K562 (cell line): ENCODE measurements at regions not wholly inside any gene's neighbourhood (a gene's known extent, or its start where the extent isn't known, plus 50 kb on each side); places are given as distances from the start of the nearest gene placed in this dataset.

Experiments
- ELF1 ChIP-seq: fragments of 200-800 bp; sonication (Bioruptor generic); IDR thresholded peaks from 2 replicates; pipeline ENCODE4 v1.6.1; 2016; ENCODE audit warnings: missing genetic modification characterization, missing compliant biosample characterization
- EZH2 ChIP-seq: IDR thresholded peaks from 2 replicates; pipeline ENCODE4 v1.6.1; 2012; ENCODE audit warnings: low read depth, mild to moderate bottlenecking, inconsistent platforms, low read length, borderline replicate concordance
- FOXA3 ChIP-seq, 2 experiments: fragments of 450-650 bp in 1 of 2; sonication (generic) in 1 of 2; formaldehyde crosslinking; IDR thresholded peaks in 1 of 2; conservative IDR thresholded peaks in 1 of 2; 2 replicates each; pipeline versions ENCODE4 v1.4.0 to v1.8.0; 2020 to 2022; ENCODE audit warnings: mild to moderate bottlenecking in 2 of 2, missing genetic modification reagents in 1 of 2
- HDAC6 ChIP-seq: IDR thresholded peaks from 2 replicates; pipeline ENCODE4 v1.6.1; 2012; ENCODE audit warnings: low read depth, mild to moderate bottlenecking, control low read depth, inconsistent platforms, low read length, moderate library complexity
- JUND ChIP-seq, 2 experiments: IDR thresholded peaks; 2 replicates in 1 of 2; 3 replicates in 1 of 2; pipeline ENCODE4 v1.6.1; 2011; ENCODE audit warnings: borderline replicate concordance in 2 of 2, low read depth in 2 of 2, low read length in 2 of 2, improper control_type of control experiment in 1 of 2, missing biosample characterization in 1 of 2, missing genetic modification characterization in 1 of 2, missing genetic modification reagents in 1 of 2
- NCOA2 ChIP-seq, 2 experiments: fragments of 450-650 bp; IDR thresholded peaks; 2 replicates each; pipeline ENCODE4 v1.6.1; 2018; ENCODE audit warnings: mild to moderate bottlenecking in 2 of 2, moderate library complexity in 1 of 2; ENCODE audit not compliant: partially characterized antibody in 2 of 2
- POLR2AphosphoS5 ChIP-seq: IDR thresholded peaks from 2 replicates; pipeline ENCODE4 v1.6.1; 2011; ENCODE audit warnings: mild to moderate bottlenecking, low read depth, low read length, moderate library complexity; ENCODE audit not compliant: control insufficient read depth, insufficient read depth
- ZNF124 ChIP-seq: sonication (generic); formaldehyde crosslinking; IDR thresholded peaks from 2 replicates; pipeline ENCODE4 v1.8.1; 2022; ENCODE audit warnings: missing genetic modification reagents
- ZNF274 ChIP-seq: IDR thresholded peaks from 2 replicates; pipeline ENCODE4 v1.6.1; 2011; ENCODE audit warnings: low read depth, mild to moderate bottlenecking, low read length, moderate library complexity, borderline replicate concordance
- TF ChIP-seq, protein P1 (sequence below), 3 experiments: IDR thresholded peaks in 2 of 3; conservative IDR thresholded peaks in 1 of 3; 2 replicates each; pipeline ENCODE4 v1.5.1; 2011 to 2012; ENCODE audit warnings: low read length in 3 of 3, mild to moderate bottlenecking in 3 of 3, control low read depth in 2 of 3, improper control_type of control experiment in 1 of 3, inconsistent platforms in 1 of 3, low read depth in 1 of 3, mixed read lengths in 1 of 3, moderate library complexity in 1 of 3; ENCODE audit not compliant: insufficient read depth in 2 of 3
- TF ChIP-seq, protein P2 (sequence below): fragments of 450-650 bp; IDR thresholded peaks from 2 replicates; pipeline ENCODE4 v1.7.1; 2018; ENCODE audit warnings: mild to moderate bottlenecking, low read depth; ENCODE audit not compliant: partially characterized antibody
- TF ChIP-seq, protein P3 (sequence below): fragments of 250-450 bp; sonication (Bioruptor Pico); IDR thresholded peaks from 2 replicates; pipeline ENCODE4 v1.5.1; 2021; ENCODE audit warnings: mild to moderate bottlenecking

- TF ChIP-seq, protein P1, sequence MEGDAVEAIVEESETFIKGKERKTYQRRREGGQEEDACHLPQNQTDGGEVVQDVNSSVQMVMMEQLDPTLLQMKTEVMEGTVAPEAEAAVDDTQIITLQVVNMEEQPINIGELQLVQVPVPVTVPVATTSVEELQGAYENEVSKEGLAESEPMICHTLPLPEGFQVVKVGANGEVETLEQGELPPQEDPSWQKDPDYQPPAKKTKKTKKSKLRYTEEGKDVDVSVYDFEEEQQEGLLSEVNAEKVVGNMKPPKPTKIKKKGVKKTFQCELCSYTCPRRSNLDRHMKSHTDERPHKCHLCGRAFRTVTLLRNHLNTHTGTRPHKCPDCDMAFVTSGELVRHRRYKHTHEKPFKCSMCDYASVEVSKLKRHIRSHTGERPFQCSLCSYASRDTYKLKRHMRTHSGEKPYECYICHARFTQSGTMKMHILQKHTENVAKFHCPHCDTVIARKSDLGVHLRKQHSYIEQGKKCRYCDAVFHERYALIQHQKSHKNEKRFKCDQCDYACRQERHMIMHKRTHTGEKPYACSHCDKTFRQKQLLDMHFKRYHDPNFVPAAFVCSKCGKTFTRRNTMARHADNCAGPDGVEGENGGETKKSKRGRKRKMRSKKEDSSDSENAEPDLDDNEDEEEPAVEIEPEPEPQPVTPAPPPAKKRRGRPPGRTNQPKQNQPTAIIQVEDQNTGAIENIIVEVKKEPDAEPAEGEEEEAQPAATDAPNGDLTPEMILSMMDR (IDR thresholded peaks at IDR 0.05 in 2 of 3, conservative IDR thresholded peaks at IDR 0.05 in 1 of 3; ENCODE audit: insufficient read depth in 2 of 3, low read depth in 1 of 3, low read length in 3 of 3) = no peak
- TF ChIP-seq, protein P2, sequence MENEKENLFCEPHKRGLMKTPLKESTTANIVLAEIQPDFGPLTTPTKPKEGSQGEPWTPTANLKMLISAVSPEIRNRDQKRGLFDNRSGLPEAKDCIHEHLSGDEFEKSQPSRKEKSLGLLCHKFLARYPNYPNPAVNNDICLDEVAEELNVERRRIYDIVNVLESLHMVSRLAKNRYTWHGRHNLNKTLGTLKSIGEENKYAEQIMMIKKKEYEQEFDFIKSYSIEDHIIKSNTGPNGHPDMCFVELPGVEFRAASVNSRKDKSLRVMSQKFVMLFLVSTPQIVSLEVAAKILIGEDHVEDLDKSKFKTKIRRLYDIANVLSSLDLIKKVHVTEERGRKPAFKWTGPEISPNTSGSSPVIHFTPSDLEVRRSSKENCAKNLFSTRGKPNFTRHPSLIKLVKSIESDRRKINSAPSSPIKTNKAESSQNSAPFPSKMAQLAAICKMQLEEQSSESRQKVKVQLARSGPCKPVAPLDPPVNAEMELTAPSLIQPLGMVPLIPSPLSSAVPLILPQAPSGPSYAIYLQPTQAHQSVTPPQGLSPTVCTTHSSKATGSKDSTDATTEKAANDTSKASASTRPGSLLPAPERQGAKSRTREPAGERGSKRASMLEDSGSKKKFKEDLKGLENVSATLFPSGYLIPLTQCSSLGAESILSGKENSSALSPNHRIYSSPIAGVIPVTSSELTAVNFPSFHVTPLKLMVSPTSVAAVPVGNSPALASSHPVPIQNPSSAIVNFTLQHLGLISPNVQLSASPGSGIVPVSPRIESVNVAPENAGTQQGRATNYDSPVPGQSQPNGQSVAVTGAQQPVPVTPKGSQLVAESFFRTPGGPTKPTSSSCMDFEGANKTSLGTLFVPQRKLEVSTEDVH = no peak
- no peak for TF ChIP-seq JUND (IDR thresholded peaks at IDR 0.05; ENCODE audit: borderline replicate concordance, low read depth, low read length)
- no peak for TF ChIP-seq JUND (tag; IDR thresholded peaks at IDR 0.05; ENCODE audit: borderline replicate concordance, low read depth, low read length)
- TF ChIP-seq POLR2AphosphoS5 = no peak
- TF ChIP-seq HDAC6 = no peak
- TF ChIP-seq ELF1 (tag) = no peak
- no peak for TF ChIP-seq ZNF274
- no peak for TF ChIP-seq ZNF124 (CRISPR knock-in tag)
- no peak for TF ChIP-seq FOXA3 (CRISPR knock-in tag; conservative IDR thresholded peaks at IDR 0.05 in 1 of 2, IDR thresholded peaks at IDR 0.05 in 1 of 2)
- no peak for TF ChIP-seq NCOA2 (IDR thresholded peaks at IDR 0.05; ENCODE audit: partially characterized antibody in 2 of 2)
- TF ChIP-seq EZH2 = no peak
- TF ChIP-seq, protein P3, sequence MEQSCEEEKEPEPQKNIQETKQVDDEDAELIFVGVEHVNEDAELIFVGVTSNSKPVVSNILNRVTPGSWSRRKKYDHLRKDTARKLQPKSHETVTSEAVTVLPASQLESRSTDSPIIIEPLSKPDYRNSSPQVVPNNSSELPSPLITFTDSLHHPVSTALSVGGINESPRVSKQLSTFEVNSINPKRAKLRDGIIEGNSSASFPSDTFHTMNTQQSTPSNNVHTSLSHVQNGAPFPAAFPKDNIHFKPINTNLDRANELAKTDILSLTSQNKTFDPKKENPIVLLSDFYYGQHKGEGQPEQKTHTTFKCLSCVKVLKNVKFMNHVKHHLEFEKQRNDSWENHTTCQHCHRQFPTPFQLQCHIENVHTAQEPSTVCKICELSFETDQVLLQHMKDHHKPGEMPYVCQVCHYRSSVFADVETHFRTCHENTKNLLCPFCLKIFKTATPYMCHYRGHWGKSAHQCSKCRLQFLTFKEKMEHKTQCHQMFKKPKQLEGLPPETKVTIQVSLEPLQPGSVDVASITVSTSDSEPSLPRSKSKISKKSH = no peak
These were observed 163.3 kb upstream of the ADCY1 start for GRCh38 chr7:45410893-45411292.
